Astrocyte of the cerebellum (primary cell): ENCODE measurements at regions not wholly inside any gene's neighbourhood (a gene's known extent, or its start where the extent isn't known, plus 50 kb on each side); places are given as distances from the start of the nearest gene placed in this dataset.

Experiments
- DNase-seq: peaks from one replicate; pipeline ENCODE4 v3.0.0-alpha.2; 2011; ENCODE audit warnings: low read depth
- H3K4me3 ChIP-seq: 2 replicates; pipeline ENCODE4 v1.5.1; 2011; ENCODE audit warnings: mild to moderate bottlenecking, low read depth, low read length, moderate library complexity
- CTCF ChIP-seq: IDR thresholded peaks from 2 replicates; pipeline ENCODE4 v1.5.1; 2012; ENCODE audit warnings: low read length, low read depth, moderate library complexity, mild to moderate bottlenecking; ENCODE audit errors: missing control alignments
- in situ Hi-C: cut with HindIII; loops from 2 replicates; pipeline ENCODE4 v1.10.0; 2017; ENCODE audit warnings: low sequenced_read_pairs

- DNase-seq: no peak
- H3K4me3 ChIP-seq: no peak overlapping the region
- in situ Hi-C loops: no loop called here
- no peak for TF ChIP-seq CTCF
These were observed 661.0 kb upstream of the PTBP2 start for GRCh38 chr1:96060621-96061020.

GRCh38 chr1:96072021-96072420 is 649.6 kb upstream of the PTBP2 start:
- no peak for TF ChIP-seq CTCF
- no peak for DNase-seq
- no peak overlapping the region for H3K4me3 ChIP-seq
- in situ Hi-C loops: no loop called here

- in situ Hi-C loops: no loop called here
- no peak for TF ChIP-seq CTCF
- DNase-seq: no peak
- H3K4me3 ChIP-seq: no peak overlapping the region
These were observed 648.5 kb upstream of the PTBP2 start for GRCh38 chr1:96073100-96073499.

- TF ChIP-seq CTCF: no peak
- no peak for DNase-seq
- in situ Hi-C loops: no loop called here
- H3K4me3 ChIP-seq: no peak overlapping the region
These were observed 647.2 kb upstream of the PTBP2 start for GRCh38 chr1:96074422-96074821.

GRCh38 chr1:96074876-96075577 is 646.6 kb upstream of the PTBP2 start:
- no peak for DNase-seq
- in situ Hi-C loops: no loop called here
- TF ChIP-seq CTCF: no peak
- H3K4me3 ChIP-seq: no peak overlapping the region

GRCh38 chr1:96075704-96076455 is 645.7 kb upstream of the PTBP2 start:
- in situ Hi-C loops: no loop called here
- no peak for DNase-seq
- no peak overlapping the region for H3K4me3 ChIP-seq
- TF ChIP-seq CTCF: no peak
